HG03432 (cell line): ENCODE measurements at regions not wholly inside any gene's neighbourhood (a gene's known extent, or its start where the extent isn't known, plus 50 kb on each side); places are given as distances from the start of the nearest gene placed in this dataset.
"Not testable (repeated sequence)": the region's sequence is repeated elsewhere in the genome, so short reads cannot be mapped to it uniquely, and the experiment has no call there.

Source experiments
- ATAC-seq: cut with Tn5 transposase; IDR thresholded peaks from one replicate; pipeline ENCODE4 v1.9.1; 2021; ENCODE audit warnings: mild to moderate bottlenecking, moderate library complexity; ENCODE audit not compliant: unreplicated experiment

GRCh38 chr11:47928426-47928825 is 51.9 kb upstream of the PTPRJ start:
- ATAC-seq, result no peak

- ATAC-seq, result no peak
These were observed 56.1 kb upstream of the PTPRJ start for GRCh38 chr11:47924184-47924691.

- no peak for ATAC-seq
These were observed 56.7 kb upstream of the PTPRJ start for GRCh38 chr11:47923667-47924066.

- ATAC-seq, result not testable (repeated sequence)
These were observed 59.2 kb upstream of the PTPRJ start for GRCh38 chr11:47921080-47921555.

- no peak for ATAC-seq
These were observed 61.4 kb upstream of the PTPRJ start for GRCh38 chr11:47918882-47919495.

GRCh38 chr11:47918370-47918690 is 62.0 kb upstream of the PTPRJ start:
- no peak for ATAC-seq

GRCh38 chr11:47917599-47918369 is 62.6 kb upstream of the PTPRJ start:
- peak; percentile 34 for ATAC-seq

- no peak for ATAC-seq
These were observed 64.0 kb upstream of the PTPRJ start for GRCh38 chr11:47916361-47916841.

GRCh38 chr11:47915783-47916182 is 64.6 kb upstream of the PTPRJ start:
- no peak for ATAC-seq

GRCh38 chr11:47915374-47915773 is 65.0 kb upstream of the PTPRJ start:
- ATAC-seq, result no peak

GRCh38 chr11:47914743-47915142 is 65.6 kb upstream of the PTPRJ start:
- no peak for ATAC-seq

GRCh38 chr11:47913529-47914244 is 65.5 kb upstream of the NUP160 start:
- no peak for ATAC-seq

GRCh38 chr11:47912843-47913437 is 64.8 kb upstream of the NUP160 start:
- no peak for ATAC-seq

- ATAC-seq, result no peak
These were observed 63.0 kb upstream of the NUP160 start for GRCh38 chr11:47911149-47911548.

- ATAC-seq, result no peak
These were observed 60.0 kb upstream of the NUP160 start for GRCh38 chr11:47908198-47908597.

GRCh38 chr11:47907499-47907898 is 59.3 kb upstream of the NUP160 start:
- no peak for ATAC-seq

- no peak for ATAC-seq
These were observed 57.9 kb upstream of the NUP160 start for GRCh38 chr11:47906066-47906465.

- ATAC-seq, result no peak
These were observed 57.4 kb upstream of the NUP160 start for GRCh38 chr11:47905358-47906059.

GRCh38 chr11:47904808-47905207 is 56.7 kb upstream of the NUP160 start:
- ATAC-seq, result no peak

- no peak for ATAC-seq
These were observed 55.9 kb upstream of the NUP160 start for GRCh38 chr11:47904048-47904447.

- peak; percentile 97 for ATAC-seq
These were observed 51.7 kb upstream of the NUP160 start for GRCh38 chr11:47899801-47900200.
